GM20431 (cell line): ENCODE measurements at regions not wholly inside any gene's neighbourhood (a gene's known extent, or its start where the extent isn't known, plus 50 kb on each side); places are given as distances from the start of the nearest gene placed in this dataset.
"Not testable (repeated sequence)": the region's sequence is repeated elsewhere in the genome, so short reads cannot be mapped to it uniquely, and the experiment has no call there.

Experiments
- in situ Hi-C: fragments of 300-500 bp; cut with MseI, MboI; formaldehyde crosslinking; loops from one replicate; pipeline ENCODE4 v1.15.0; 2020; ENCODE audit warnings: low sequenced_read_pairs; ENCODE audit not compliant: unreplicated experiment

- in situ Hi-C loops, result loop anchor here (25.0 kb wide), 1 partner anchor 458 kb away; no protein-coding TSS in a partner anchor
Observed at GRCh38 chr13:73828811-73829210, 305.4 kb downstream of the KLF12 start.

GRCh38 chr13:73827434-73827833 is 306.8 kb downstream of the KLF12 start:
- in situ Hi-C loops, result loop anchor here (25.0 kb wide), 1 partner anchor 460 kb away; no protein-coding TSS in a partner anchor

- in situ Hi-C loops, result loop anchor here (25.0 kb wide), 1 partner anchor 462 kb away; no protein-coding TSS in a partner anchor
Observed at GRCh38 chr13:73825143-73825542, 309.1 kb downstream of the KLF12 start.

GRCh38 chr13:73822668-73823592 is 311.3 kb downstream of the KLF12 start:
- in situ Hi-C loops, result no loop called here

- in situ Hi-C loops, result no loop called here
Observed at GRCh38 chr13:73820688-73821087, 313.5 kb downstream of the KLF12 start.

- in situ Hi-C loops, result no loop called here
Observed at GRCh38 chr13:73820285-73820684, 313.9 kb downstream of the KLF12 start.

- in situ Hi-C loops, result no loop called here
Observed at GRCh38 chr13:73819711-73820110, 314.5 kb downstream of the KLF12 start.

- in situ Hi-C loops, result no loop called here
Observed at GRCh38 chr13:73816702-73817101, 317.5 kb downstream of the KLF12 start.

- in situ Hi-C loops, result no loop called here
Observed at GRCh38 chr13:73815796-73816195, 318.4 kb downstream of the KLF12 start.

GRCh38 chr13:73810647-73811046 is 323.6 kb downstream of the KLF12 start:
- in situ Hi-C loops, result no loop called here

GRCh38 chr13:73809561-73809960 is 324.6 kb downstream of the KLF12 start:
- in situ Hi-C loops, result no loop called here

- in situ Hi-C loops, result no loop called here
Observed at GRCh38 chr13:73808318-73808717, 325.9 kb downstream of the KLF12 start.

- in situ Hi-C loops, result not testable (repeated sequence)
Observed at GRCh38 chr13:73805326-73805958, 328.8 kb downstream of the KLF12 start.

GRCh38 chr13:73803997-73804396 is 330.2 kb downstream of the KLF12 start:
- in situ Hi-C loops, result no loop called here

GRCh38 chr13:73800011-73800410 is 334.2 kb downstream of the KLF12 start:
- in situ Hi-C loops, result no loop called here

- in situ Hi-C loops, result no loop called here
Observed at GRCh38 chr13:73794755-73795154, 339.4 kb downstream of the KLF12 start.

- in situ Hi-C loops, result no loop called here
Observed at GRCh38 chr13:73793361-73793760, 340.8 kb downstream of the KLF12 start.

- in situ Hi-C loops, result no loop called here
Observed at GRCh38 chr13:73792796-73793195, 341.4 kb downstream of the KLF12 start.

- in situ Hi-C loops, result no loop called here
Observed at GRCh38 chr13:73782450-73783449, 351.5 kb downstream of the KLF12 start.

- in situ Hi-C loops, result no loop called here
Observed at GRCh38 chr13:73781384-73781783, 352.8 kb downstream of the KLF12 start.
